Thyroid gland (tissue), 4 donors: ENCODE measurements at regions not wholly inside any gene's neighbourhood (a gene's known extent, or its start where the extent isn't known, plus 50 kb on each side); places are given as distances from the start of the nearest gene placed in this dataset.
"Not testable (repeated sequence)": the region's sequence is repeated elsewhere in the genome, so short reads cannot be mapped to it uniquely, and the experiment has no call there.

Source experiments
- POLR2A ChIP-seq, 2 donors: fragments of 450-650 bp; IDR thresholded peaks; one replicate each; pipeline ENCODE4 v1.6.1; 2017; ENCODE audit warnings: antibody characterized with exemption in 2 of 2, mild to moderate bottlenecking in 2 of 2, moderate library complexity in 1 of 2
- TF ChIP-seq, protein P1 (sequence below), 6 experiments: fragments of 200-600 bp in 3 of 6; fragments of 450-650 bp in 3 of 6; sonication (generic) in 3 of 6; IDR thresholded peaks; one replicate each; pipeline ENCODE4 v1.5.1; 2016 to 2019; ENCODE audit warnings: antibody characterized with exemption in 6 of 6, mild to moderate bottlenecking in 2 of 6, inconsistent platforms in 1 of 6, moderate library complexity in 1 of 6

DNA sequence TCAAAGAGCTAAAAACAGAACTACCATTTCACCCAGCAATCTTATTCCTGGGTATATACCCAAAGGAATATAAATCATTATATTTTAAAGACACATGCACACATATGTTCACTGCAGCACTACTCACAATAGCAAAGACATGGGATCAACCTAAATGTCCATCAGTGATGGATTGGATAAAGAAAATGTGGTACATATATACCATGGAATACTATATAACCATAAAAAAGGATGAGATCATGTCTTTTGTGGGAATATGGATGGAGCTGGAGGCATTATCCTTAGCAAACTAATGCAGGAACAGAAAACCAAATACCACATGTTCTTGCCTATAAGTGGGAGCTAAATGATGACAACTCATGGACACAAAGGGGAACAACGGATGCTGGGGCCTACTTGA, 205.1 kb downstream of the EBLN2 start:
- TF ChIP-seq, protein P1, sequence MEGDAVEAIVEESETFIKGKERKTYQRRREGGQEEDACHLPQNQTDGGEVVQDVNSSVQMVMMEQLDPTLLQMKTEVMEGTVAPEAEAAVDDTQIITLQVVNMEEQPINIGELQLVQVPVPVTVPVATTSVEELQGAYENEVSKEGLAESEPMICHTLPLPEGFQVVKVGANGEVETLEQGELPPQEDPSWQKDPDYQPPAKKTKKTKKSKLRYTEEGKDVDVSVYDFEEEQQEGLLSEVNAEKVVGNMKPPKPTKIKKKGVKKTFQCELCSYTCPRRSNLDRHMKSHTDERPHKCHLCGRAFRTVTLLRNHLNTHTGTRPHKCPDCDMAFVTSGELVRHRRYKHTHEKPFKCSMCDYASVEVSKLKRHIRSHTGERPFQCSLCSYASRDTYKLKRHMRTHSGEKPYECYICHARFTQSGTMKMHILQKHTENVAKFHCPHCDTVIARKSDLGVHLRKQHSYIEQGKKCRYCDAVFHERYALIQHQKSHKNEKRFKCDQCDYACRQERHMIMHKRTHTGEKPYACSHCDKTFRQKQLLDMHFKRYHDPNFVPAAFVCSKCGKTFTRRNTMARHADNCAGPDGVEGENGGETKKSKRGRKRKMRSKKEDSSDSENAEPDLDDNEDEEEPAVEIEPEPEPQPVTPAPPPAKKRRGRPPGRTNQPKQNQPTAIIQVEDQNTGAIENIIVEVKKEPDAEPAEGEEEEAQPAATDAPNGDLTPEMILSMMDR (IDR thresholded peaks at IDR 0.05), result not testable (repeated sequence)
- TF ChIP-seq POLR2A (IDR thresholded peaks at IDR 0.05), result not testable (repeated sequence)
